Pancreas (tissue), 10 donors: ENCODE measurements at regions not wholly inside any gene's neighbourhood (a gene's known extent, or its start where the extent isn't known, plus 50 kb on each side); places are given as distances from the start of the nearest gene placed in this dataset.

Source experiments
- ATAC-seq, 4 donors: fragments of 200-7000 bp; cut with Tn5 transposase; one replicate each; pipeline versions ENCODE4 v1.8.0 to v1.9.1; 2020; ENCODE audit warnings: mild to moderate bottlenecking in 4 of 4, moderate library complexity in 4 of 4
- DNase-seq, 6 donors: peaks; one replicate each; pipeline ENCODE4 v3.0.0-alpha.2; 2020
- FAIRE-seq: peaks from 2 replicates; lab custom pipeline; 2012; peaks lifted over from hg19 to GRCh38; lab: Jason Lieb, UNC
- H3K27ac ChIP-seq, 4 donors: fragments of 200-600 bp; sonication (generic); 1 replicate in 3 of 4; 2 replicates in 1 of 4; pipeline versions ENCODE4 v1.5.0 to v1.8.0; 2020
- H3K27me3 ChIP-seq, 4 donors: fragments of 200-600 bp; one replicate each; pipeline ENCODE4 v1.8.0; 2021
- H3K36me3 ChIP-seq, 3 donors: fragments of 200-600 bp; sonication (generic) in 1 of 3; one replicate each; pipeline versions ENCODE4 v1.5.0 to v1.8.0; 2020 to 2021
- H3K4me1 ChIP-seq, 3 donors: fragments of 200-600 bp; one replicate each; pipeline ENCODE4 v1.8.0; 2021
- H3K4me3 ChIP-seq, 4 donors: fragments of 200-600 bp; sonication (generic) in 2 of 4; one replicate each; pipeline versions ENCODE4 v1.5.0 to v1.8.0; 2020 to 2021
- H3K9me3 ChIP-seq, 4 donors: fragments of 200-600 bp; one replicate each; pipeline ENCODE4 v1.8.0; 2021
- WGBS, 2 donors: extraction: QIAGEN DNeasy Blood & Tissue Kit; methylation state at CpG; one replicate each; pipeline ENCODE4 v1.1.7; 2013; 5-methylcytosine and 5-hydroxymethylcytosine counted together
- intact Hi-C, 3 donors: fragments of 100-400 bp; cut with DNase I; formaldehyde crosslinking; loops; one replicate each; pipeline versions ENCODE4 v1.11.1 to v1.14.2; 2022
- TF ChIP-seq, protein P1 (sequence below), 4 donors: fragments of 200-600 bp; sonication (generic) in 3 of 4; IDR thresholded peaks; one replicate each; pipeline versions ENCODE4 v1.5.0 to v1.8.0; 2021; ENCODE audit warnings: antibody characterized with exemption in 4 of 4
- donor health status: healthy with polysubstance abuse.
- donor health status: DM: no; HTN: no; CAD: no; lungs with moderate emphysema.
- donor health status: DM: no; HTN: no; CAD: no.
- donor health status: control.
- donor health status: control.
- donor health status: Bipolar disorder and iron deficiency.
- donor health status: DM: yes; HTN: yes; CAD: no.
- donor health status: DM: no; HTN: no; CAD: no.
- donor health status: DM: no; HTN: no; CAD: no.
- donor health status: DM: yes; HTN: yes; CAD: no.

GRCh38 chr6:4649728-4650127, 126.5 kb upstream of the CDYL start:
- intact Hi-C loops, result no loop called here
- no peak overlapping the region for H3K27ac ChIP-seq
- 29 to 49% methylated on average over 3 of the region's 3 CpGs for WGBS, 2 donors
- TF ChIP-seq, protein P1, sequence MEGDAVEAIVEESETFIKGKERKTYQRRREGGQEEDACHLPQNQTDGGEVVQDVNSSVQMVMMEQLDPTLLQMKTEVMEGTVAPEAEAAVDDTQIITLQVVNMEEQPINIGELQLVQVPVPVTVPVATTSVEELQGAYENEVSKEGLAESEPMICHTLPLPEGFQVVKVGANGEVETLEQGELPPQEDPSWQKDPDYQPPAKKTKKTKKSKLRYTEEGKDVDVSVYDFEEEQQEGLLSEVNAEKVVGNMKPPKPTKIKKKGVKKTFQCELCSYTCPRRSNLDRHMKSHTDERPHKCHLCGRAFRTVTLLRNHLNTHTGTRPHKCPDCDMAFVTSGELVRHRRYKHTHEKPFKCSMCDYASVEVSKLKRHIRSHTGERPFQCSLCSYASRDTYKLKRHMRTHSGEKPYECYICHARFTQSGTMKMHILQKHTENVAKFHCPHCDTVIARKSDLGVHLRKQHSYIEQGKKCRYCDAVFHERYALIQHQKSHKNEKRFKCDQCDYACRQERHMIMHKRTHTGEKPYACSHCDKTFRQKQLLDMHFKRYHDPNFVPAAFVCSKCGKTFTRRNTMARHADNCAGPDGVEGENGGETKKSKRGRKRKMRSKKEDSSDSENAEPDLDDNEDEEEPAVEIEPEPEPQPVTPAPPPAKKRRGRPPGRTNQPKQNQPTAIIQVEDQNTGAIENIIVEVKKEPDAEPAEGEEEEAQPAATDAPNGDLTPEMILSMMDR (IDR thresholded peaks at IDR 0.05), result no peak
- no peak for FAIRE-seq
- H3K36me3 ChIP-seq, result no peaks in the 10 kb centered on the region
- no peaks in the 10 kb centered on the region for H3K9me3 ChIP-seq
- H3K4me3 ChIP-seq, result no peak overlapping the region
- no peak for ATAC-seq
- no peak for DNase-seq
- peaks cover 0 to 10% (median 3%) of the 10 kb centered on the region in 4 donors for H3K27me3 ChIP-seq
- peaks cover 0 to 3% (median 0%) of the 10 kb centered on the region in 3 donors for H3K4me1 ChIP-seq

- H3K4me3 ChIP-seq, result peak overlapping the region in 2 of 4 donors; percentile 34 to 42
- intact Hi-C loops, result no loop called here
- H3K36me3 ChIP-seq, result no peaks in the 10 kb centered on the region
- peak overlapping the region in 1 of 4 donors; percentile 45 for H3K27ac ChIP-seq
- DNase-seq (peak; percentile 80 to 90 (median 83)), FAIRE-seq (no peak), ATAC-seq (peak; percentile 99 to 100 (median 100))
- H3K4me1 ChIP-seq, result peaks cover 0 to 3% (median 0%) of the 10 kb centered on the region in 3 donors
- WGBS, 2 donors, result 11 to 12% methylated on average over 22 of the region's 22 CpGs
- TF ChIP-seq, protein P1 (IDR thresholded peaks at IDR 0.05), result no peak
- H3K27me3 ChIP-seq, result peaks cover 0 to 10% (median 3%) of the 10 kb centered on the region in 4 donors
- H3K9me3 ChIP-seq, result no peaks in the 10 kb centered on the region
These were observed 128.5 kb upstream of the CDYL start for GRCh38 chr6:4647414-4648365.

- peaks cover 0 to 10% (median 3%) of the 10 kb centered on the region in 4 donors for H3K27me3 ChIP-seq
- no peaks in the 10 kb centered on the region for H3K36me3 ChIP-seq
- no peak overlapping the region for H3K4me3 ChIP-seq
- no peaks in the 10 kb centered on the region for H3K9me3 ChIP-seq
- 68 to 70% methylated on average over 5 of the region's 5 CpGs for WGBS, 2 donors
- intact Hi-C loops, result no loop called here
- ATAC-seq, result no peak
- TF ChIP-seq, protein P1 (IDR thresholded peaks at IDR 0.05), result no peak
- FAIRE-seq, result no peak
- no peak for DNase-seq
- peaks cover 0 to 3% (median 0%) of the 10 kb centered on the region in 3 donors for H3K4me1 ChIP-seq
- no peak overlapping the region for H3K27ac ChIP-seq
These were observed 130.4 kb upstream of the CDYL start for GRCh38 chr6:4645713-4646360.

GRCh38 chr6:4644996-4645395, 131.2 kb upstream of the CDYL start:
- no peak for ATAC-seq
- no peak for DNase-seq
- Histone ChIP-seq H3K4me3 (no peak overlapping the region), H3K9me3 (no peaks in the 10 kb centered on the region), H3K4me1 (peaks cover 0 to 3% (median 0%) of the 10 kb centered on the region in 3 donors), H3K27ac (no peak overlapping the region), H3K36me3 (no peaks in the 10 kb centered on the region), H3K27me3 (peaks cover 0 to 10% (median 3%) of the 10 kb centered on the region in 4 donors)
- TF ChIP-seq, protein P1 (IDR thresholded peaks at IDR 0.05), result no peak
- WGBS, 2 donors, result 73 to 79% methylated on average over 2 of the region's 2 CpGs
- no peak for FAIRE-seq
- intact Hi-C loops, result no loop called here
